ENCODE measurements at regions not wholly inside any gene's neighbourhood (a gene's known extent, or its start where the extent isn't known, plus 50 kb on each side); places are given as distances from the start of the nearest gene placed in this dataset.
"Not testable (repeated sequence)": the region's sequence is repeated elsewhere in the genome, so short reads cannot be mapped to it uniquely, and the experiment has no call there.

GRCh38 chr6:159642995-159643394, 50.0 kb downstream of the SOD2 start:
- DNase-seq: no peak

- DNase-seq: no peak
These were observed 50.6 kb downstream of the SOD2 start for GRCh38 chr6:159642481-159642880.

GRCh38 chr6:159640722-159641482, 52.1 kb downstream of the SOD2 start:
- DNase-seq: no peak

- no peak for DNase-seq
These were observed 52.7 kb downstream of the SOD2 start for GRCh38 chr6:159640322-159640721.

- DNase-seq: no peak
These were observed 53.3 kb downstream of the SOD2 start for GRCh38 chr6:159639721-159640120.

GRCh38 chr6:159633196-159633595, 59.8 kb downstream of the SOD2 start:
- peak; percentile 15 for DNase-seq

- no peak for DNase-seq
These were observed 61.2 kb downstream of the SOD2 start for GRCh38 chr6:159631886-159632285.

GRCh38 chr6:159627939-159628338, 65.1 kb downstream of the SOD2 start:
- no peak for DNase-seq

GRCh38 chr6:159626506-159626905, 66.5 kb downstream of the SOD2 start:
- DNase-seq: not testable (repeated sequence)

GRCh38 chr6:159623156-159623555, 69.9 kb downstream of the SOD2 start:
- no peak for DNase-seq

GRCh38 chr6:159620947-159621346, 72.1 kb downstream of the SOD2 start:
- no peak for DNase-seq

- no peak for DNase-seq
These were observed 75.6 kb downstream of the SOD2 start for GRCh38 chr6:159617444-159617843.

- DNase-seq: peak; percentile 98
These were observed 76.6 kb downstream of the SOD2 start for GRCh38 chr6:159616456-159616855.

GRCh38 chr6:159615918-159616317, 77.1 kb downstream of the SOD2 start:
- peak; percentile 96 for DNase-seq

GRCh38 chr6:159610881-159611280, 82.2 kb downstream of the SOD2 start:
- DNase-seq: no peak

GRCh38 chr6:159609652-159610178, 83.3 kb downstream of the SOD2 start:
- no peak for DNase-seq

GRCh38 chr6:159608961-159609651, 83.9 kb downstream of the SOD2 start:
- DNase-seq: no peak

- DNase-seq: peak; percentile 60
These were observed 86.3 kb downstream of the SOD2 start for GRCh38 chr6:159606786-159607185.

GRCh38 chr6:159604443-159604956, 88.5 kb downstream of the SOD2 start:
- DNase-seq: no peak

- no peak for DNase-seq
These were observed 90.5 kb downstream of the SOD2 start for GRCh38 chr6:159602431-159603041.

GRCh38 chr6:159601211-159601610, 91.8 kb downstream of the SOD2 start:
- DNase-seq: no peak

GRCh38 chr6:159595173-159595572, 97.9 kb downstream of the SOD2 start:
- no peak for DNase-seq

GRCh38 chr6:159594750-159595117, 98.3 kb downstream of the SOD2 start:
- DNase-seq: no peak

Data from NCI-H2171 treated with DMSO at 0.1 percent for 48 hours (cell line).